SK-N-SH (cell line): ENCODE measurements at regions not wholly inside any gene's neighbourhood (a gene's known extent, or its start where the extent isn't known, plus 50 kb on each side); places are given as distances from the start of the nearest gene placed in this dataset.

ENCODE experiments used
- YY1 ChIP-seq: IDR thresholded peaks from 2 replicates; pipeline ENCODE4 v1.4.0; 2012; ENCODE audit warnings: low read depth, mild to moderate bottlenecking
- TF ChIP-seq, protein P1 (sequence below): fragments of 200-600 bp; sonication (generic); IDR thresholded peaks from 2 replicates; pipeline ENCODE4 v1.6.1; 2017; ENCODE audit warnings: antibody characterized with exemption, mild to moderate bottlenecking, moderate library complexity
- TF ChIP-seq, protein P2 (sequence below): IDR thresholded peaks from 2 replicates; pipeline ENCODE4 v1.4.0; 2012; ENCODE audit warnings: low read depth, borderline replicate concordance
- TF ChIP-seq, protein P3 (sequence below): IDR thresholded peaks from 2 replicates; pipeline ENCODE4 v1.4.0; 2012; ENCODE audit warnings: low read depth, borderline replicate concordance

DNA sequence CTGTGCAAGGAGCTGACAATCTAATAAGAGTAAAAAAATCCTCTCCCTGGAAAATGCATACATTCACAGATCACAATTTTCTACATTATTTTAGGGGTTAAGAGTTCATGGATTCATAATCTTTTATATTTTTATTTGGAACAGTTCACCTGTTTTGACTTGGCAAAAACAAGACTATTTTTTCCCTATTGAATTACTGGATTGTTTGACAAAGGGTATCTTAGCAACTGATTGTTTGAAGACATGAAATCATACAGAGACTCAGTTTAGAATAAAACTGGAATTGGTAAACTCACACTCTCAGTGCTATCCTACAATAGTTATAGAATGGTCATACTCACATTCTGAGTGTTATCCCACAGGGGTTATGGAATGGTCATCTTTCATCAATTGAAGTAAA, 358.2 kb upstream of the PTGER4 start:
- TF ChIP-seq, protein P1, sequence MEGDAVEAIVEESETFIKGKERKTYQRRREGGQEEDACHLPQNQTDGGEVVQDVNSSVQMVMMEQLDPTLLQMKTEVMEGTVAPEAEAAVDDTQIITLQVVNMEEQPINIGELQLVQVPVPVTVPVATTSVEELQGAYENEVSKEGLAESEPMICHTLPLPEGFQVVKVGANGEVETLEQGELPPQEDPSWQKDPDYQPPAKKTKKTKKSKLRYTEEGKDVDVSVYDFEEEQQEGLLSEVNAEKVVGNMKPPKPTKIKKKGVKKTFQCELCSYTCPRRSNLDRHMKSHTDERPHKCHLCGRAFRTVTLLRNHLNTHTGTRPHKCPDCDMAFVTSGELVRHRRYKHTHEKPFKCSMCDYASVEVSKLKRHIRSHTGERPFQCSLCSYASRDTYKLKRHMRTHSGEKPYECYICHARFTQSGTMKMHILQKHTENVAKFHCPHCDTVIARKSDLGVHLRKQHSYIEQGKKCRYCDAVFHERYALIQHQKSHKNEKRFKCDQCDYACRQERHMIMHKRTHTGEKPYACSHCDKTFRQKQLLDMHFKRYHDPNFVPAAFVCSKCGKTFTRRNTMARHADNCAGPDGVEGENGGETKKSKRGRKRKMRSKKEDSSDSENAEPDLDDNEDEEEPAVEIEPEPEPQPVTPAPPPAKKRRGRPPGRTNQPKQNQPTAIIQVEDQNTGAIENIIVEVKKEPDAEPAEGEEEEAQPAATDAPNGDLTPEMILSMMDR = no peak
- TF ChIP-seq, protein P2, sequence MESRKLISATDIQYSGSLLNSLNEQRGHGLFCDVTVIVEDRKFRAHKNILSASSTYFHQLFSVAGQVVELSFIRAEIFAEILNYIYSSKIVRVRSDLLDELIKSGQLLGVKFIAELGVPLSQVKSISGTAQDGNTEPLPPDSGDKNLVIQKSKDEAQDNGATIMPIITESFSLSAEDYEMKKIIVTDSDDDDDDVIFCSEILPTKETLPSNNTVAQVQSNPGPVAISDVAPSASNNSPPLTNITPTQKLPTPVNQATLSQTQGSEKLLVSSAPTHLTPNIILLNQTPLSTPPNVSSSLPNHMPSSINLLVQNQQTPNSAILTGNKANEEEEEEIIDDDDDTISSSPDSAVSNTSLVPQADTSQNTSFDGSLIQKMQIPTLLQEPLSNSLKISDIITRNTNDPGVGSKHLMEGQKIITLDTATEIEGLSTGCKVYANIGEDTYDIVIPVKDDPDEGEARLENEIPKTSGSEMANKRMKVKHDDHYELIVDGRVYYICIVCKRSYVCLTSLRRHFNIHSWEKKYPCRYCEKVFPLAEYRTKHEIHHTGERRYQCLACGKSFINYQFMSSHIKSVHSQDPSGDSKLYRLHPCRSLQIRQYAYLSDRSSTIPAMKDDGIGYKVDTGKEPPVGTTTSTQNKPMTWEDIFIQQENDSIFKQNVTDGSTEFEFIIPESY = no peak
- TF ChIP-seq YY1 = no peak
- TF ChIP-seq, protein P3, sequence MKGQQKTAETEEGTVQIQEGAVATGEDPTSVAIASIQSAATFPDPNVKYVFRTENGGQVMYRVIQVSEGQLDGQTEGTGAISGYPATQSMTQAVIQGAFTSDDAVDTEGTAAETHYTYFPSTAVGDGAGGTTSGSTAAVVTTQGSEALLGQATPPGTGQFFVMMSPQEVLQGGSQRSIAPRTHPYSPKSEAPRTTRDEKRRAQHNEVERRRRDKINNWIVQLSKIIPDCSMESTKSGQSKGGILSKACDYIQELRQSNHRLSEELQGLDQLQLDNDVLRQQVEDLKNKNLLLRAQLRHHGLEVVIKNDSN = no peak
